Activated B cell treated with CpG ODN at 0.5 μM for 24 hours (primary cell): ENCODE measurements at regions not wholly inside any gene's neighbourhood (a gene's known extent, or its start where the extent isn't known, plus 50 kb on each side); places are given as distances from the start of the nearest gene placed in this dataset.

ENCODE experiments used
- ATAC-seq: fragments of 200-7000 bp; cut with Tn5 transposase; one replicate; pipeline ENCODE4 v1.10.0; 2021; ENCODE audit warnings: low read depth, mild to moderate bottlenecking, moderate library complexity
- CTCF ChIA-PET: fragments of 350-600 bp; sonication (Branson Sonifier 250); formaldehyde crosslinking; loops from one replicate; lab custom pipeline; 2021; ENCODE audit warnings: antibody characterized with exemption; lab: Charles Lee
- POLR2A ChIA-PET: fragments of 350-600 bp; sonication (Branson Sonifier 250); formaldehyde crosslinking; loops from one replicate; lab custom pipeline; 2021; ENCODE audit warnings: antibody characterized with exemption; lab: Charles Lee
- DNase-seq: peaks from one replicate; pipeline ENCODE4 v3.0.0; 2022
- H3K27ac Mint-ChIP-seq: one replicate; pipeline ENCODE4 v1.8.0; 2020; ENCODE audit warnings: mixed read lengths
- H3K27me3 Mint-ChIP-seq: one replicate; pipeline ENCODE4 v1.8.0; 2021; ENCODE audit warnings: mixed read lengths
- H3K36me3 Mint-ChIP-seq: one replicate; pipeline ENCODE4 v1.8.0; 2021; ENCODE audit warnings: low read depth, mixed read lengths
- H3K4me1 Mint-ChIP-seq: one replicate; pipeline ENCODE4 v1.8.0; 2021; ENCODE audit warnings: mixed read lengths
- H3K4me3 Mint-ChIP-seq: one replicate; pipeline ENCODE4 v1.8.0; 2020; ENCODE audit warnings: mild to moderate bottlenecking, mixed read lengths
- H3K9me3 Mint-ChIP-seq: one replicate; pipeline ENCODE4 v1.8.0; 2020; ENCODE audit warnings: mixed read lengths
- intact Hi-C: fragments of 100-400 bp; cut with micrococcal nuclease; formaldehyde crosslinking; loops from one replicate; pipeline ENCODE4 v1.15.1; 2024
- TF ChIP-seq, protein P1 (sequence below): fragments of 200-600 bp; IDR thresholded peaks from one replicate; pipeline ENCODE4 v1.8.0; 2022; ENCODE audit warnings: antibody characterized with exemption, mild to moderate bottlenecking

DNA sequence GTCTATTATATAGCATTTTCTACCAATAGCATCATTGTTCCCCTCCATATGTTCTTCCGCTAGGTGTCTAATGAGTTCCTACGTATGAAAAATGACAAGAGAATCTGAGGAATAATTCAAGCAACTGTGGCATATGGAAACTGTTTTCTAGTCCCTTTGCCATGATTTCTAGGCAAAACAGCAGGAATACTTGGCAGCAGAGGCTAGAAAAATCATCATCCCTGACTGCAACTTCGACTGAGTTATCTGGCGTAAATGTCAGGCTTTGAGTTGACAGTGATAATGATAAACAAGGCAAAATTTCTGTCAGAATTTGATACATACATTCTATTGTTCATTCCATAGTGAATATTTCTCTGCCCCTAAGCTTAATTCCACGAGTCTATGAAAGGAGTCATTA is 572.8 kb upstream of the USP15 start:
- ATAC-seq (no peak), DNase-seq (no peak)
- Mint-ChIP-seq H3K27ac (no peak overlapping the region), H3K36me3 (no peaks in the 10 kb centered on the region), H3K4me1 (no peaks in the 10 kb centered on the region), H3K4me3 (no peak overlapping the region), H3K9me3 (no peaks in the 10 kb centered on the region), H3K27me3 (no peaks in the 10 kb centered on the region)
- intact Hi-C loops, result no loop called here
- TF ChIP-seq, protein P1, sequence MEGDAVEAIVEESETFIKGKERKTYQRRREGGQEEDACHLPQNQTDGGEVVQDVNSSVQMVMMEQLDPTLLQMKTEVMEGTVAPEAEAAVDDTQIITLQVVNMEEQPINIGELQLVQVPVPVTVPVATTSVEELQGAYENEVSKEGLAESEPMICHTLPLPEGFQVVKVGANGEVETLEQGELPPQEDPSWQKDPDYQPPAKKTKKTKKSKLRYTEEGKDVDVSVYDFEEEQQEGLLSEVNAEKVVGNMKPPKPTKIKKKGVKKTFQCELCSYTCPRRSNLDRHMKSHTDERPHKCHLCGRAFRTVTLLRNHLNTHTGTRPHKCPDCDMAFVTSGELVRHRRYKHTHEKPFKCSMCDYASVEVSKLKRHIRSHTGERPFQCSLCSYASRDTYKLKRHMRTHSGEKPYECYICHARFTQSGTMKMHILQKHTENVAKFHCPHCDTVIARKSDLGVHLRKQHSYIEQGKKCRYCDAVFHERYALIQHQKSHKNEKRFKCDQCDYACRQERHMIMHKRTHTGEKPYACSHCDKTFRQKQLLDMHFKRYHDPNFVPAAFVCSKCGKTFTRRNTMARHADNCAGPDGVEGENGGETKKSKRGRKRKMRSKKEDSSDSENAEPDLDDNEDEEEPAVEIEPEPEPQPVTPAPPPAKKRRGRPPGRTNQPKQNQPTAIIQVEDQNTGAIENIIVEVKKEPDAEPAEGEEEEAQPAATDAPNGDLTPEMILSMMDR, result no peak
- ChIA-PET POLR2A (no interaction called here), CTCF (no interaction called here)

DNA sequence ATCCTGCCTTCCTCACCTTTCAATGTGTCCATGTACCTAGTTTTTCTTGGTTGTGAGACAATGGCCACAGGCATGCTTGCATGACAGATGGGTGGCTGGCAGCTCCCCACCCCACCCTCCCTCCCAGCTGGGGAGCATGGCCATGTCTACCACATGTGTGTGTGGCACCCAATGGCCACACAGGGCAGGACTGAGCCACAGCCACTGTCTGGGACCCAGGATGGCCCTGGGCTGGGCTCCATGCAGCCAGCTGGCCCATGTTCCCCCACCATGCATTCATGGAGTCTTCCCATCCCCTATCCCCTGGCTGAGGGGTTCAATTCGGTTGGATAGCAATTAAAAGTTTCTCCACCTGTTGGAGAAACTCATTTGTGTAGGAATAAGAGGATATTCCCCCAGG is 566.0 kb upstream of the USP15 start:
- DNase-seq (no peak), ATAC-seq (no peak)
- no peaks in the 10 kb centered on the region for H3K4me1 Mint-ChIP-seq
- H3K27ac Mint-ChIP-seq, result no peak overlapping the region
- no peaks in the 10 kb centered on the region for H3K27me3 Mint-ChIP-seq
- TF ChIP-seq, protein P1, result no peak
- POLR2A ChIA-PET, result no interaction called here
- intact Hi-C loops, result no loop called here
- no peaks in the 10 kb centered on the region for H3K36me3 Mint-ChIP-seq
- H3K9me3 Mint-ChIP-seq, result peaks cover 8% of the 10 kb centered on the region
- CTCF ChIA-PET, result no interaction called here
- H3K4me3 Mint-ChIP-seq, result no peak overlapping the region

DNA sequence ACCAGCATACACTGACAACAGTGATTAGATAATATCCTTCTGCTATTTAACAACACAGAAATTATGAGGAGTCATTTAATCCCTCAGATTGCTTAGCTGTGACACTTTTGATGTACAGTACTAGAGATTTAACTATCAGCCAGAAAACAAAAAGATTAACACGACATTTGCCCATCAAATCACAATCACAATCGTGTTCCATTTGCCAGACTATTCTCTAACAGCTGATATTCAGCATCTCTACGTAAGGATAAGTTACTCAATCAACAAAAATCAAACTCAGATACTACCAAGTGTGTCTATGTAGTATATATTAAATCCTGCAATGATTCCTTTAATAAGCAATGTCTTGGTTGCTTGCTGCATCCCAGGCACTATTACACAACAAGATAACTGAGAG is 558.7 kb upstream of the USP15 start:
- Mint-ChIP-seq H3K27ac (no peak overlapping the region), H3K9me3 (peaks cover 4% of the 10 kb centered on the region), H3K36me3 (no peaks in the 10 kb centered on the region), H3K4me1 (no peaks in the 10 kb centered on the region), H3K4me3 (no peak overlapping the region), H3K27me3 (no peaks in the 10 kb centered on the region)
- TF ChIP-seq, protein P1, result no peak
- no peak for DNase-seq
- CTCF ChIA-PET, result no interaction called here
- intact Hi-C loops, result no loop called here
- POLR2A ChIA-PET, result no interaction called here
- ATAC-seq, result no peak

DNA sequence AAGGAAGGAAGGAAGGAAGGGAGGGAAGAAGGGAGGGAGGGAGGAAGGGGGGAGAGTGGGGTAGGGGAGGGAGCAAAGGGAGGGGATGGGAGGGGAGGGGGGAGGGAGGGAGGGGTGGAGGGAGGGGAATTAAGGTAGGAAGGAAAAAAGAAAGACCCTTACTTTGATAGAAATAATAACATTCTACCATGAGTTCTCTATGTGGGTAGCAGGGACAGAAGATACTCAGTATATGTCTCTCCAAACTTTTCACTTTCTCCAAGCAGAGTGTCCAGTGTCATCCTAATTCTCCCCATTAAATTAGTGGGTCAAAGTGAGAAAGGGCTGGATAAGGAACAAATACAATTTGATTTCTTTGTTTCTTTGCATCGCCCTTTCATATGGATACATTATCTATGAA is 553.4 kb upstream of the USP15 start:
- POLR2A ChIA-PET, result no interaction called here
- H3K27me3 Mint-ChIP-seq, result no peaks in the 10 kb centered on the region
- CTCF ChIA-PET, result no interaction called here
- H3K36me3 Mint-ChIP-seq, result no peaks in the 10 kb centered on the region
- ATAC-seq (no peak), DNase-seq (no peak)
- H3K4me3 Mint-ChIP-seq, result no peak overlapping the region
- no peaks in the 10 kb centered on the region for H3K4me1 Mint-ChIP-seq
- intact Hi-C loops, result no loop called here
- no peaks in the 10 kb centered on the region for H3K9me3 Mint-ChIP-seq
- TF ChIP-seq, protein P1, result no peak
- no peak overlapping the region for H3K27ac Mint-ChIP-seq

DNA sequence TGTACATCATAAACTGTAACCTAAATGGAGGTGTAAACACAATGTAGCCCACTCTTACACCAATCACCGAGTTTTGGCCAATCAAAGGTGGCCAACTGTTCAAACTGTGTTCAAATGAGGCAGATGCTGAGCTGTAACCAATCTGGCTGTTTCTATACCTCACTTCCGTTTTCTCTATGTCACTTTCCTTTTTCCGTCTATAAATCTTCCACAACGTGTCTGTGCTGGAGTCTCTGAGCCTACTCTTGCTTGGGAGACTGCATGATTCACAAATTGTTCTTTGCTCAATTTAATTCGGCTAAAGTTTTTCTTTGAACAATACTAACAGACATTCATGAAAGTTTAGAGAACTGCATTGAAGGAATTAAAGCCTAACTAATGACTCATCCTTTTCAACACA is 547.1 kb upstream of the USP15 start:
- Mint-ChIP-seq H3K4me1 (no peaks in the 10 kb centered on the region), H3K4me3 (no peak overlapping the region), H3K9me3 (no peaks in the 10 kb centered on the region), H3K27ac (no peak overlapping the region), H3K27me3 (no peaks in the 10 kb centered on the region), H3K36me3 (no peaks in the 10 kb centered on the region)
- CTCF ChIA-PET, result no interaction called here
- DNase-seq (no peak), ATAC-seq (no peak)
- POLR2A ChIA-PET, result no interaction called here
- intact Hi-C loops, result no loop called here
- TF ChIP-seq, protein P1, result no peak
